GM12865 (cell line): ENCODE measurements at regions not wholly inside any gene's neighbourhood (a gene's known extent, or its start where the extent isn't known, plus 50 kb on each side); places are given as distances from the start of the nearest gene placed in this dataset.

Experiments used
- DNase-seq: peaks from one replicate; pipeline ENCODE4 v3.0.0; 2010; ENCODE audit warnings: low read depth
- H3K4me3 ChIP-seq: 2 replicates; pipeline ENCODE4 v1.5.1; 2011; ENCODE audit warnings: mild to moderate bottlenecking, low read depth, low read length, control low read depth
- CTCF ChIP-seq: IDR thresholded peaks from 2 replicates; pipeline ENCODE4 v1.5.1; 2011; ENCODE audit warnings: low read length, control low read depth, low read depth, inconsistent platforms; ENCODE audit not compliant: insufficient read depth; ENCODE audit errors: missing control alignments

- DNase-seq: peak; percentile 67
- peak overlapping the region; percentile 21 for H3K4me3 ChIP-seq
- TF ChIP-seq CTCF: no peak
Observed at GRCh38 chr5:56686337-56687195, 128.8 kb upstream of the MAP3K1 start.

- no peak for TF ChIP-seq CTCF
- H3K4me3 ChIP-seq: no peak overlapping the region
- DNase-seq: no peak
Observed at GRCh38 chr5:56685503-56686217, 129.7 kb upstream of the MAP3K1 start.

GRCh38 chr5:56684159-56684558 is 131.2 kb upstream of the MAP3K1 start:
- no peak overlapping the region for H3K4me3 ChIP-seq
- TF ChIP-seq CTCF: no peak
- no peak for DNase-seq

GRCh38 chr5:56683733-56684132 is 131.6 kb upstream of the MAP3K1 start:
- no peak for DNase-seq
- H3K4me3 ChIP-seq: no peak overlapping the region
- TF ChIP-seq CTCF: no peak

- no peak for DNase-seq
- H3K4me3 ChIP-seq: no peak overlapping the region
- TF ChIP-seq CTCF: no peak
Observed at GRCh38 chr5:56683281-56683680, 132.1 kb upstream of the MAP3K1 start.

GRCh38 chr5:56681346-56681745 is 134.0 kb upstream of the MAP3K1 start:
- H3K4me3 ChIP-seq: no peak overlapping the region
- no peak for DNase-seq

More at GRCh38 chr5:56681346-56681745, 134.0 kb upstream of the MAP3K1 start:
- TF ChIP-seq CTCF: no peak
